ENCODE measurements at regions not wholly inside any gene's neighbourhood (a gene's known extent, or its start where the extent isn't known, plus 50 kb on each side); places are given as distances from the start of the nearest gene placed in this dataset.

DNA sequence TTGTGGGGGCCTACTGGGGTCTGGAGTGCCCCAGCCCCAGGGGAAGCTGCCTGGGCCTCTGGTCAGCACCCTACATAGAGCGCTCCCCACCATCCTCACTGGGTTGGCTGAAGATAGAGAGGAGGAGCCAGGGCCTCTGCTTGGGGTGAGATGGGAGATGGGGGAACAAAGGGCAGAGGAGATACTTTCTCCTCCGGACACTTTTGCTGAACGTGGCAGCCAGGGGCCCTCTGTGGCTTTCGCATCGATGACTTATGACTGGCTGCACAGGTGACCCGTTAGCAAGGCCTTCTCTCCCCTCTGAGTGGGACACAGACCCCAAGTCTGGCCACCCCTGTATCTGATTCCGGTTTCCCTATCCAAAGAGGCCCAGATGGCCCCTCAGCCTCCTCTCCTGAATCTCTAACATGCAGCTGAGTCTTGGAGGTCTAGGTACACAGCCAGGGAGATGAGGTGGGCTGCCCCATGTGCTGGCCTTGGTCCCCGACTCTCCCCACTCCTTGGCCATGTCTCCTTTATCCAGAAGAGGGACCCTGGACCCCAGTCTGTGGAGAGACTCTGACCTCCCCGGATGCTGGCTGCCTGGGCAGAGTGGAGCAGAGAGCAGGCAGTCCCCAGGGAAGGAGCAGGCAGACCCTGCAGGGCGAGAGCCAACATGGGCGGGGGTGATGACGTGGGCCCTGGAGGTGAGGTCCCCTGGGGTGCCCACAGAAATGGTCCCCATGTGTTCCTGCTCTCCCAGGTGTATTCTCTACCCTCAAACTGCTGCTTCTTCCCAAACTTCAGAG, 59.3 kb upstream of the NECTIN1 start:
- no peak for DNase-seq

DNA sequence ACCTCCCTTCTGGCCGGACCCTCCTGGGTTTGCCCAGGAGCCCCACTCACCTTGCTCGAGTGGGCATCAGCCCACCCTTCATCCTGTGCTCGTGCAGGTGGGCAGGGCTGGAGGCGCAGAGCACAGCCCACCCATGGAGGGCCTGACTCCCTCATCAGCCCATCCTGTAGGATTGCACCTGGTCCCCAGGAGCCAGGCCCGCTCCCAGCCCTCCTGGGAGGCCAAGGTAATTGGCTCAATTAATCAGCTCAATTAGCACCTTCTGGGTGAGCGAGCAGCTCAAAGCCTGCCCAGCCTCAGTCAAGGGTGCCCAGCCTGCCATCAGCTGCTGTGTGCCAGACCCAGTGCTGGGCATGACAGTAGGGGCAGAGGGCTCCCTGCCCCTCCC, 58.1 kb upstream of the NECTIN1 start:
- no peak for DNase-seq

DNA sequence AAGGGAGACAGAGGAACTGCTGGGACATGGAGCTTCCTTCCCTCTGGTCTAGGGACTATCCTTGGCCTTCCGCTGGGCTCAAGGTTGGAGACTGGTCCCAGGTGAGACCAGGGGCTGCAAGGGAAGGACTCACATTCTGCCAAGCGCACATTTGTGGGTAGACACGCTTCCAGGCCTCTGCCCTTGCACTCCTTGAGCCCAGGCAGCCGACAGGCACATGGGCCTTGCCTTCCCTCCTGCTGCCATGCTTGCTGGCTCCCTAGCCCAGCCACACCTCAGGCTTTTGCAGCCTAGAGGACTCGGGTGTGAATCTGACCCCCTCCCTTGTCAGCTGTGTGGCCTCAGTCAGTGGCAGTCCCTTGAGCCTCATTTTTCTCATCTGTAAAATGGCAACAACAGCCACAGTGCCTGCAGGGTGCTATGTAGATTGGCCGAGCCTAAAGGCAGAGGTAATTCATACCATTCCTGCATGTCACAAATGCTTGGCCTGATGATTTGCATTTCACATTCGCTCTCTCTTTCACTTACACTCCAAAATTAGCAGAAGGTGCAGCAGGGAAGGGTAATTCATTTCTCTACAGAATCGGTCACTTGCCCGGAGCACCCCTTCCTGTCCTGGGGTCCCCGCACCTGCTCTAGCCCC, 57.6 kb upstream of the NECTIN1 start:
- DNase-seq, result no peak

DNA sequence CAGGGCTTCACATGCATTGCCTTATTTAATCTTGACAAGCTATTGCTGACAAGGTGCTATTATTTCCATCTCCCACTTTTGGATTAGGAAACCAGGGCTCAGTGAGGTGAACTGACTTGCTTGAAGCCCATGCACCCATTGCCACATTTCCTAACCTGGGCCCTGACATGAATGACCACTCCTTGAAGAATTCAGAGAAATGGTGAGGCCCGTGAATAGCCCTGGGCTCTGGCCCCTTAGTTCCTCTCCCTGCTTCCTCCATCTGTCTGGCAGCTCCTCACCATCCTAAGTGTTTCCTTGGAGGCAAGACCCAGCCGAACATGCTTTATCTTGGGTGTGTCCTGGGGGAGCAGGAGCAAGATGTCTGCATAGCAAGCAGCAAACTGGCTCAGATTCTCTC, 56.1 kb upstream of the NECTIN1 start:
- no peak for DNase-seq

DNA sequence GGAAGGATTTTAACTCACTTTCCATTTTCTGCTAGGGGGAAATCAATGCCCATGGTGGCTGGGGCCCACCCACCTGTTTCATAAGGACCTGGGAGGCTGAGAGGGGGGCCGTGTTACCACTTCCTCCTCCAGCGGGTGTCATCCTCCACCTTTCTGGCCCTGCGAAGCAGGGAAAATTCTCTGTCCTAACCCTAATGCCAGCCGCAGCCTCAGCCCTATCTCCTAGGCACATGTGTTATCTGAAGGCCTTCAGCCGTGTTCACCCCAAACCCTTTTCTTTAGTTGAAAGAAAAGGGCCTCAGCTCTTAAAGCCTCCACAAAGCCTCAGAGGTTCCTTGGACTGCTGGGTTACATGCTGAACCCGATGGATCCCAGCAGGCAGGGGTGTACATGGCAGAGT, 55.4 kb upstream of the NECTIN1 start:
- no peak for DNase-seq

DNA sequence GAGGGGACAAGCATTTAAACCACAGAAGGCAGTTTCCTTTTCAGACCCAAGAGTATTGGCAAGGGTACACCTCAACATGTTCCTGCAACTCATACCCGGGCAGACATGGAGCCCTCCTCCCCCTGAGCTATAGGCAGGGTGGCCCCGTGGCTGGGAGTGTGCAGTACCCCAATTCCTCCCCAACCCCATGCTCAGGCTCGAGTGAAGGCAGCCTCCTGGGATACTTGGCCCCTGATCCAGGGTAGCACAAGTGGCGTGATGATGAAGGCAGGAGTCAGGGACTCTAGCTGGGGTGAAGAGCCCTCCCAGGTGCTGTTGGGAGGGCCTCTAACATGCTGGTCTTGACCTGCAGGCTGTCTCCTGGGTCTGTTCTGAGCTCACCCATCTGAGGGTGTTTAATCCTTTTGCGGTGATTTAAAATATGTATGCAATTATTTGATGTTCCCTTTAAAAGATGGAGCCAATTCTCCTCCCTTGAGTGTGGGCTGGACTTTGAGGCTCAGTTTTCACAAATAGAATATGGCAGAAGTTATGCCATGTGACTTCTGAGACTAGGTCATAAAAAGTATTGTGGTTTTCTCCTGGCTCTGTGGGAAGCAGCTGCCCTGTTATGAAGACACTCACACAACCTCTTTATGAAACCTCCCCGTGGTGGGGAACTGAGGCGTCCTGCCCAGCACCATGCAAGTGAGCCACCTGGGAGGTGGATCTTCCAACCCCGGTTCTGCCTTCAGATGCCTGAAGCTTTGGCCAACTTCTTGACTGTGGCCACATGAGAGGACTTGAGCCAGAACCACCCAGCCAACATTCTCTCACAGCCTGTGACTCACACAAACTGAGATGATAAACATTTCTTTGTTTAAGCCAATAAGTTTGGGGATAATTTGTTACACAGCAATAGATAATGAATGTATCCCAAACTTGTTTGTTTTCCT, 54.7 kb upstream of the NECTIN1 start:
- no peak for DNase-seq

DNA sequence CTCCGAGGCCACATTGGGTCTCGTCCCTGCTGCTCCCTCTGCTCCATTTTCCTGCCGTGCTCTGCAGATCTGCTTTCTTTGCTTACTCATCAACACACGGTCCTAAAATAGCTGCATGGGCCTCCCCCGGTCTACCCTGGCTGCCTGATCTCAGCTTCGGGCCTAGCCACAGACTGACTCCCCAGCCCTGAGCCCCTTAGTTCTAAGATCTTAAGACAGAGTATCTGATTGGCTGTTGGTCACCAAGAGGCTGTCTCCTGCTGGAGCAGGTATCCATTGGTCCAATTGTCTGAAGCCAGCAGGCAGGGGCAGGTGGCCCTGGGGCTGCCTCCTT, 53.7 kb upstream of the NECTIN1 start:
- no peak for DNase-seq

DNA sequence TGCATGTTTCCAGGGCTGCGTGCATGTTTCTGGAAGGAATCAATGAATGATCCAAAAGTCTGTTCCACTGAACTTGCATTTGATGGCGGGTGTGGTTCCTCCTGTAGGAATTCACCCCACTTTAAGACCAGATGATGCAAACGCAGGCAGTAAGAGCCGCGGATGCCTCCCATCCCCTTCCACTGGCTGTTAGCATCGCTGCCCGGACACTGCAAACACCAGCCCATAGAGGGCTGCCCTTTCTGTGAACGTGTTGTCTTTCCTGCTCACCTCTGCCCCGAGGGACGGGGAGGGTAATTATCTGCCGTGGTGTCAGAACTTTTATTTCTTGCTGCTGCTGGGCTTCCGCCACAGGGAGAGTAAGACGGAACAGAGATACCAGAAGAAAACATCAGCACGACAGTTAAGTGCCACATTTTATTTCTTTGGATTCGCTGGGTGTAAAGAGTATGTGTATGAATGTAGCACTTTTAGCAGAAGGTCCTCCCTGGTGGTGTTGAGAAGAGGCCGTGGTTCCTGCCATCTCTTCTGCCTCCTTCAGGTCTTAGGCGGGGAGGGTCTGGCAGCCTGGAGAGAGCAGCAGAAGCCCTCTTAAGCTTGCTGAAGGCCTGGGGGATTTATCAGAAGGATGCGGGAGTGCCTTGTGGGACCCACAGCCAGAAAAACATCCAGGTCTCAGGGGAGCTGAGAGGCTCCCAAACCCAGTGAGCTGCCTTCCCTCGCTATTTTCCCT, 53.2 kb upstream of the NECTIN1 start:
- DNase-seq, result no peak

DNA sequence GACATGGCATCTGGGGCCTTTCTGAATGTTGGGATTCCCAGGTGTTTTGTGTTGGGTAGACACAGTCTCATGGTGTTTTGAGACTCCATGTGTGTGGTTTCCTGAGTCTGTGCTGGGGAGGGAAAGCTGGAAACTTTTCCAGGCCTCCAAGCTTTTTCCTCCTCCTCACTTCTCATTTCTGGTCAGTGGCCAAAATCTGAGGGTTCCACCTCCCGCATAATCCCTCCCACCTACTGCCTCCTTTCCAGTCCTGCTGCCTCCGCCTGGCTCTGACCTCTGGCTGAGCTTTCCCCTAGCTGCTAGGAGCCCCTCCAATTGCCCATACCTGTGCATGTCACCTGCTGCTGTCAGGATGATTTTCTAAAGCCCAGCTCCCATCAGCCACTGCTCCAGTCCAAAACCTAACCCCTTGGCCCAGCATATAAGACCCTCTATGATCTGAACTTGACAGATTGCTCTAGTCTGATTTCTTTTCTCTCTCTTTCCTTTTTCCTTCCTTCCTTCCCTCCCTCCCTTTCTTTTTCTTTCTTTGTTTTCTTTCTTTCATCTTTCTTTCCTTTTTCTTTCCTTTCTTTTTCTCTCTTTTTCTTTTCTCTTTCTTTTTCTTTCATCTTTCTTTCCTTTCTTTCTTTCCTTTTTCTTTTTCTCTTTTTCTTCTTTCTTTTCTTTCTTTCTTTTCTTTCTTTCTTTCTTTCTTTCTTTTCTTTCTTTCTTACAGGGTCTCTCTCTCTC, 51.4 kb upstream of the NECTIN1 start:
- DNase-seq, result no peak

DNA sequence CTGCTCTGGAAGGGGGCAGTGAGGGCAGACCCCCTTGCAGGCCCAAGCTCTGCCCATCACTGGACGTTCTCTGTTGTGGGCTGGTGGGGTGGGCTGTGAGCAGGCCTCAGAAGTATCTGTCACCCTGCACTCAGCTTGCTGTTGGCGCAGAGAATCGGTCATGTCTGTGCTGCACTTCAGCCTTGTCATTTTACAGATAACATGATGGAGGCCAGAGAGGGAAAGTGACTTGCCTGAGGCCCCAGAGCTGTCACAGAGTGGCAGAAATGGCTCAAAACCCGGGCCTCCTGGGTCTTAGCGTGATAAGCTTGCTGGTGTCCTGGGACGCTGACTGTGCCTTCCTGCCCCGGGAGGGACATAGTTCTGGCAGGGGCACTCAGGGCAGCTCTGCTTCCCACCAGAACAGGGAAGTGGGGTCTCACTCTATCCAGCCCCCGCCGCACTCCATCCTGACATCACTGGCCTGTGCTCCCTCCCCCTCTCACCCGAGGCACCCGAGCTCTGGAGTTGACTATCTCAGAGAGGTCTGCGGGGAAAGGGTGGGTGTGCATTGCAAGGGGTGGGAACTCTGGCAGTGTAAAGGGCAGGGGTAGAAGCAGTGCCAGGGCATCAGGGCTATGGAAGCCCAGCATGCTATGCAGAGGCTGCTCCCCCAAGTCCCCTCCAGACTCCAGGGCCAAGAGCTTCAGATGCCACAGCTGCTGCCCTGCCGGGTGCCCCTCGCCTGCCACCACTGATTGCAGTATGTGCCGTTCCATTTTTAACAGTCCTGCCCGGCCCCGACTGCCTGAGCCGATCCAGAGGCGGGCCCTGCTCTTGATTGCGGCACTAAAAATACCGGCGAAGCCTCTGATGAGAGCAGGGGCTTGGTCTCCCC, 50.4 kb upstream of the NECTIN1 start:
- DNase-seq, result no peak
